ENCODE measurements at regions not wholly inside any gene's neighbourhood (a gene's known extent, or its start where the extent isn't known, plus 50 kb on each side); places are given as distances from the start of the nearest gene placed in this dataset.
"Not testable (repeated sequence)": the region's sequence is repeated elsewhere in the genome, so short reads cannot be mapped to it uniquely, and the experiment has no call there.

- no peaks in the 10 kb centered on the region for H3K27me3 ChIP-seq
- TF ChIP-seq CTCF (IDR thresholded peaks at IDR 0.05): no peak
- no peak overlapping the region for H3K27ac ChIP-seq
- intact Hi-C loops (cut with DNase I): no loop called here
- no peak overlapping the region for H3K4me3 ChIP-seq
- no peaks in the 10 kb centered on the region for H3K4me1 ChIP-seq
- no peak for ATAC-seq
- H3K36me3 ChIP-seq: no peaks in the 10 kb centered on the region
- DNase-seq: no peak
- H3K9me3 ChIP-seq: peaks cover 20% of the 10 kb centered on the region
Observed at GRCh38 chr7:56479748-56480147, 363.5 kb upstream of the NUPR2 start.

GRCh38 chr7:56479136-56479535 lies 362.9 kb upstream of the NUPR2 start:
- H3K27me3 ChIP-seq: no peaks in the 10 kb centered on the region
- no peaks in the 10 kb centered on the region for H3K36me3 ChIP-seq
- no peak for ATAC-seq
- H3K27ac ChIP-seq: no peak overlapping the region
- intact Hi-C loops (cut with DNase I): no loop called here
- no peak for DNase-seq
- H3K4me3 ChIP-seq: no peak overlapping the region
- H3K9me3 ChIP-seq: peaks cover 23% of the 10 kb centered on the region
- no peak for TF ChIP-seq CTCF (IDR thresholded peaks at IDR 0.05)
- no peaks in the 10 kb centered on the region for H3K4me1 ChIP-seq

- intact Hi-C loops (cut with DNase I): no loop called here
- no peak for DNase-seq
- TF ChIP-seq CTCF (IDR thresholded peaks at IDR 0.05): no peak
- Histone ChIP-seq H3K4me1 (no peaks in the 10 kb centered on the region), H3K4me3 (no peak overlapping the region), H3K27ac (no peak overlapping the region), H3K27me3 (no peaks in the 10 kb centered on the region), H3K9me3 (peaks cover 53% of the 10 kb centered on the region), H3K36me3 (no peaks in the 10 kb centered on the region)
- no peak for ATAC-seq
Observed at GRCh38 chr7:56474271-56474670, 358.1 kb upstream of the NUPR2 start.

- Histone ChIP-seq H3K9me3 (peaks cover 75% of the 10 kb centered on the region), H3K27me3 (no peaks in the 10 kb centered on the region), H3K36me3 (no peaks in the 10 kb centered on the region), H3K4me1 (no peaks in the 10 kb centered on the region), H3K4me3 (no peak overlapping the region), H3K27ac (no peak overlapping the region)
- intact Hi-C loops (cut with DNase I): no loop called here
- DNase-seq (no peak), ATAC-seq (no peak)
- TF ChIP-seq CTCF (IDR thresholded peaks at IDR 0.05): no peak
Observed at GRCh38 chr7:56471811-56472210, 355.6 kb upstream of the NUPR2 start.

- H3K4me3 ChIP-seq; H3K4me1 ChIP-seq; intact Hi-C loops (cut with DNase I); H3K27ac ChIP-seq; H3K36me3 ChIP-seq; H3K27me3 ChIP-seq; ATAC-seq; DNase-seq: not testable (repeated sequence)
- H3K9me3 ChIP-seq: peaks cover 85% of the 10 kb centered on the region
Observed at GRCh38 chr7:56466607-56467525, 350.6 kb upstream of the NUPR2 start.

- Histone ChIP-seq H3K9me3 (peaks cover 41% of the 10 kb centered on the region), H3K36me3 (no peaks in the 10 kb centered on the region), H3K27ac (no peak overlapping the region), H3K27me3 (no peaks in the 10 kb centered on the region), H3K4me3 (no peak overlapping the region), H3K4me1 (no peaks in the 10 kb centered on the region)
- ATAC-seq (no peak), DNase-seq (no peak)
- TF ChIP-seq CTCF (IDR thresholded peaks at IDR 0.05): no peak
- intact Hi-C loops (cut with DNase I): no loop called here
Observed at GRCh38 chr7:56449762-56450161, 333.5 kb upstream of the NUPR2 start.
